ENCODE measurements at regions not wholly inside any gene's neighbourhood (a gene's known extent, or its start where the extent isn't known, plus 50 kb on each side); places are given as distances from the start of the nearest gene placed in this dataset.

DNA sequence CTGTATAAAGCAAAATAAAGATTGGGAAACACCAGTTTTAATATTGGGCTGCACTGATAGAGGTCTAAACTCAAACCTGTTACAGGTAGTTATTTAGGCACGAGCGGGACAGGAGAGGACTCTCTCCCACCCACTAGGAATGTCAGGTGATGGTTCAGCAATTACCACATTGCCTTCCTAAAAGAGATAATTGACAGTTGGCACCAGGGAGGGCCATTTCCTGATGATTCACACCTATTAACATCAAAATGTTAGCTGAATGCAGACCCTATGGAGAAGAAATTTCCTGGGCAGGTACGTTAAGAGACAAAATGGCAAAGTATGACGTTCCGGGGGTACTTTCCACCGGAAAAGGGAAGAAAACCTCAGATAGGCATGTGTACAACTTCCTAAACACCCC is 272.6 kb downstream of the SDHAF3 start:
- no peak for TF ChIP-seq POLR2A (IDR thresholded peaks at IDR 0.05)
- TF ChIP-seq, protein P1, sequence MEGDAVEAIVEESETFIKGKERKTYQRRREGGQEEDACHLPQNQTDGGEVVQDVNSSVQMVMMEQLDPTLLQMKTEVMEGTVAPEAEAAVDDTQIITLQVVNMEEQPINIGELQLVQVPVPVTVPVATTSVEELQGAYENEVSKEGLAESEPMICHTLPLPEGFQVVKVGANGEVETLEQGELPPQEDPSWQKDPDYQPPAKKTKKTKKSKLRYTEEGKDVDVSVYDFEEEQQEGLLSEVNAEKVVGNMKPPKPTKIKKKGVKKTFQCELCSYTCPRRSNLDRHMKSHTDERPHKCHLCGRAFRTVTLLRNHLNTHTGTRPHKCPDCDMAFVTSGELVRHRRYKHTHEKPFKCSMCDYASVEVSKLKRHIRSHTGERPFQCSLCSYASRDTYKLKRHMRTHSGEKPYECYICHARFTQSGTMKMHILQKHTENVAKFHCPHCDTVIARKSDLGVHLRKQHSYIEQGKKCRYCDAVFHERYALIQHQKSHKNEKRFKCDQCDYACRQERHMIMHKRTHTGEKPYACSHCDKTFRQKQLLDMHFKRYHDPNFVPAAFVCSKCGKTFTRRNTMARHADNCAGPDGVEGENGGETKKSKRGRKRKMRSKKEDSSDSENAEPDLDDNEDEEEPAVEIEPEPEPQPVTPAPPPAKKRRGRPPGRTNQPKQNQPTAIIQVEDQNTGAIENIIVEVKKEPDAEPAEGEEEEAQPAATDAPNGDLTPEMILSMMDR (IDR thresholded peaks at IDR 0.05): no peak

Data from transverse colon (tissue), 3 donors.